Colonic mucosa (tissue), 4 donors: ENCODE measurements at regions not wholly inside any gene's neighbourhood (a gene's known extent, or its start where the extent isn't known, plus 50 kb on each side); places are given as distances from the start of the nearest gene placed in this dataset.

ENCODE experiments used
- DNase-seq: peaks from one replicate; pipeline ENCODE4 v3.0.0-alpha.2; 2020
- H3K27ac ChIP-seq: fragments of 200-600 bp; one replicate; pipeline ENCODE4 v1.8.0; 2021
- H3K27me3 ChIP-seq: fragments of 200-600 bp; one replicate; pipeline ENCODE4 v1.8.0; 2021
- H3K36me3 ChIP-seq: fragments of 200-600 bp; one replicate; pipeline ENCODE4 v1.8.0; 2021
- H3K4me1 ChIP-seq: fragments of 200-600 bp; one replicate; pipeline ENCODE4 v1.8.0; 2021; ENCODE audit warnings: mild to moderate bottlenecking
- H3K4me3 ChIP-seq: fragments of 200-600 bp; one replicate; pipeline ENCODE4 v1.8.0; 2021
- H3K9ac ChIP-seq, 2 donors: one replicate each; pipeline ENCODE4 v1.7.0; 2013; ENCODE audit warnings: control low read depth in 2 of 2, low read depth in 2 of 2, low read length in 2 of 2
- H3K9me3 ChIP-seq: fragments of 200-600 bp; one replicate; pipeline ENCODE4 v1.8.0; 2021
- intact Hi-C: fragments of 100-400 bp; cut with DNase I; formaldehyde crosslinking; loops from one replicate; pipeline ENCODE4 v1.14.1; 2022
- TF ChIP-seq, protein P1 (sequence below): fragments of 200-600 bp; IDR thresholded peaks from one replicate; pipeline ENCODE4 v1.8.0; 2022; ENCODE audit warnings: antibody characterized with exemption, mild to moderate bottlenecking
- donor health status: healthy.
- donor health status: DM: no; HTN: no; CAD: no.
- donor health status: DM: no; HTN: no; CAD: no.

DNA sequence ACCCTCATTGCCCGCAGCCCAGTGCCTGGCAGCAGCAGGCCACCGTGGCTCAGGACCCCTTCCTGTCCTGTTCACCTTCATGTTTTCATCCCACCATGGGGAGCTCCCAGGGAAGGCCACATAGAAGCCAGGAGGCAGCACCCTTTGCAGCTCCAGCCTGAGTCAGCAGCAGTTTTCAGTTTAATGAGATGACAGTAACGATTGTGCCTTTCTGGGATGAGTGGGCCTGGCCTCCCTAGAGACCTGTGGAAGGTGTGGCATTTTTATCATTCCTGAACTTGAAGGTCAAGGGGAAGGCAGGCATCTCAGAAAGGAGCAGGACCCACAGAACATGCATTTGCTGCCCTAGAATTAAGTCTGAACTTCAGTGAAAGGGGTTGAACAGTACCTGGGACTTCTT, 532.8 kb downstream of the FUT8 start:
- H3K4me1 ChIP-seq, result no peaks in the 10 kb centered on the region
- H3K27ac ChIP-seq, result no peak overlapping the region
- H3K4me3 ChIP-seq, result no peak overlapping the region
- intact Hi-C loops, result loop anchor here (5.0 kb wide), 1 partner anchor 673 kb away; no protein-coding TSS in a partner anchor
- no peak overlapping the region for H3K9ac ChIP-seq
- H3K36me3 ChIP-seq, result no peaks in the 10 kb centered on the region
- TF ChIP-seq, protein P1, sequence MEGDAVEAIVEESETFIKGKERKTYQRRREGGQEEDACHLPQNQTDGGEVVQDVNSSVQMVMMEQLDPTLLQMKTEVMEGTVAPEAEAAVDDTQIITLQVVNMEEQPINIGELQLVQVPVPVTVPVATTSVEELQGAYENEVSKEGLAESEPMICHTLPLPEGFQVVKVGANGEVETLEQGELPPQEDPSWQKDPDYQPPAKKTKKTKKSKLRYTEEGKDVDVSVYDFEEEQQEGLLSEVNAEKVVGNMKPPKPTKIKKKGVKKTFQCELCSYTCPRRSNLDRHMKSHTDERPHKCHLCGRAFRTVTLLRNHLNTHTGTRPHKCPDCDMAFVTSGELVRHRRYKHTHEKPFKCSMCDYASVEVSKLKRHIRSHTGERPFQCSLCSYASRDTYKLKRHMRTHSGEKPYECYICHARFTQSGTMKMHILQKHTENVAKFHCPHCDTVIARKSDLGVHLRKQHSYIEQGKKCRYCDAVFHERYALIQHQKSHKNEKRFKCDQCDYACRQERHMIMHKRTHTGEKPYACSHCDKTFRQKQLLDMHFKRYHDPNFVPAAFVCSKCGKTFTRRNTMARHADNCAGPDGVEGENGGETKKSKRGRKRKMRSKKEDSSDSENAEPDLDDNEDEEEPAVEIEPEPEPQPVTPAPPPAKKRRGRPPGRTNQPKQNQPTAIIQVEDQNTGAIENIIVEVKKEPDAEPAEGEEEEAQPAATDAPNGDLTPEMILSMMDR, result no peak
- no peak for DNase-seq
- H3K27me3 ChIP-seq, result no peaks in the 10 kb centered on the region
- H3K9me3 ChIP-seq, result no peaks in the 10 kb centered on the region

DNA sequence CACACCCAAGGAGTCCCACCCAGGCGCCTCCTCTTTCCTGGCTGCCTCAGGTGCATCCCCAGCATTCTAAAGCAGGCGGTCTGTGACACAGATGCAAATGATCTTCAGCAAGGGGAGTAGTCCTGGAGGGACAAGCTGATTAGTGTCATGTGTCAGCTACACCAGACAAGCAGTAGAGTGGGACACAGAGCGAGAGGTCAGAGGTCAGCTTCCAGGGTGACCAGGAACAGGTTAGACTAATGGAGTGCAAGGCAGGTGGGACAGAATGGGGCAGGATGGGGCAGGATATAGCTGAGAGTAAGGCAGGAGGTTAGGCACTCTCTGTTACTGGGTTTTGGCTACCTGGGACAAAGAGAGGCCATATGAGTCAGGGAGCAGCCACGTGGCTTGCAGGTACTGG, 534.0 kb downstream of the FUT8 start:
- H3K9me3 ChIP-seq, result no peaks in the 10 kb centered on the region
- no peaks in the 10 kb centered on the region for H3K27me3 ChIP-seq
- intact Hi-C loops, result loop anchor here (5.0 kb wide), 1 partner anchor 674 kb away; no protein-coding TSS in a partner anchor
- no peak overlapping the region for H3K9ac ChIP-seq
- TF ChIP-seq, protein P1, result no peak
- no peak overlapping the region for H3K4me3 ChIP-seq
- no peak for DNase-seq
- no peaks in the 10 kb centered on the region for H3K4me1 ChIP-seq
- no peak overlapping the region for H3K27ac ChIP-seq
- no peaks in the 10 kb centered on the region for H3K36me3 ChIP-seq

DNA sequence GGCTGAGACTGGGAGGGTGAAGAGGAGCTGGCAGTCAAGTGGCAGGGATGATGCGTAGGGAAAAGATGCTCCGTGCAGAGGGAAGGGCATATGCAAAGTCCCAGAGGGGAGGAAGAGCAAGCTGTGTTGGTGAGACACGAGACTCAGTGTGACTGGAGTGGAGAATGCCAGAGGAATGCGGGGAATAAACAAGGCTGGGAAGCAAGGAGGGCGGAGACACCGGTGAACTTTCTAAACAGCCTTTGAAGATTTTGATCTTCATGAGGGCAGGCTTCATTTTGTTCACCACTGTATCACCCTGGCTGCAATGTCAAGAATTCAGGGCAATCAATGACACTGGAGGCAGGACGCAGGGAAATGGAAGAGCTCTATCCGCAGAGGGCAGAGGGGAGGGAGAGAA, 535.8 kb downstream of the FUT8 start:
- Histone ChIP-seq H3K4me1 (no peaks in the 10 kb centered on the region), H3K4me3 (no peak overlapping the region), H3K36me3 (no peaks in the 10 kb centered on the region), H3K27ac (no peak overlapping the region), H3K9me3 (no peaks in the 10 kb centered on the region), H3K9ac (no peak overlapping the region), H3K27me3 (no peaks in the 10 kb centered on the region)
- intact Hi-C loops, result loop anchor here (5.0 kb wide), 1 partner anchor 676 kb away; no protein-coding TSS in a partner anchor
- no peak for DNase-seq
- TF ChIP-seq, protein P1, result no peak

DNA sequence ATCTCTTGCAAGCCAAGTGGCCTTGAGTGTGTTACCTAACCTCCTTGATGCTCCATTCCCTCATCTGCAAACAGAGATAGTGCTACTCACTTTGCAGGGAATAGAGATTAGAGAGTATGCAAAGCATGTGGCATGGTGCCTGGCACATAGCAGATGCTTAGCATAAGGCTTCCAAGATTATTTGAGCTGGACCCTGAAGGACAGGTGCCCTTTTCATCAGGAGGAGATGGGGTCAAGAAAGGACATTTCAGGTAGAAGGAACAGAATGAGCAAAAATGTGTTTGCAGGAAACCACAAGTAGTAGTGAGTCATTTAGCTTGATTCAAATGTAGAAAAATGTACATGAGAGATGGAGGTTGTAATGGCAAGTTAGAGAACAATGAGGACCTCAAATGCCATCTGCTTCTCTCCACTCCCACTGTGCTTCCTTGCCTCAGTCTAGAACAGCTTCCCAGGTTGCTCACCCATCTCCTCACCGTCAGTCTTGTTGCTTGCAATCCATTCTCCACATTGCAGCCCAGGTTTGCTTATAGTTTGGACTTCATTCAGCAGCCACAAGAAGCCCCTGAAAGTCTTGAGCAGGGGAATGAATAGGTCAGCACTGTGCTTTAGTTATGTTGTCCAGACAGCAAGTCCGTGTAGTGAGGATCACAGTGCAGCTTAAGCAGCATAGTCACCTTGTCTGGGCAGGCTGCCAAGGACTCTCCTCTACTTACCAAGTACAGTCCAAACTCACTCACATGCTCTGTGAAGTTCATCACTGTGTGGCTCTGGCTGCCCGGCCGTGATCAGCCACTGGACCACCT, 536.3 kb upstream of the CCDC196 start:
- H3K4me1 ChIP-seq, result no peaks in the 10 kb centered on the region
- TF ChIP-seq, protein P1, result no peak
- no peak overlapping the region for H3K9ac ChIP-seq
- no peaks in the 10 kb centered on the region for H3K36me3 ChIP-seq
- H3K4me3 ChIP-seq, result no peak overlapping the region
- no peak overlapping the region for H3K27ac ChIP-seq
- H3K9me3 ChIP-seq, result no peaks in the 10 kb centered on the region
- H3K27me3 ChIP-seq, result no peaks in the 10 kb centered on the region
- intact Hi-C loops, result loop anchor here (5.0 kb wide), 1 partner anchor 678 kb away; no protein-coding TSS in a partner anchor
- peak; percentile 26 for DNase-seq

DNA sequence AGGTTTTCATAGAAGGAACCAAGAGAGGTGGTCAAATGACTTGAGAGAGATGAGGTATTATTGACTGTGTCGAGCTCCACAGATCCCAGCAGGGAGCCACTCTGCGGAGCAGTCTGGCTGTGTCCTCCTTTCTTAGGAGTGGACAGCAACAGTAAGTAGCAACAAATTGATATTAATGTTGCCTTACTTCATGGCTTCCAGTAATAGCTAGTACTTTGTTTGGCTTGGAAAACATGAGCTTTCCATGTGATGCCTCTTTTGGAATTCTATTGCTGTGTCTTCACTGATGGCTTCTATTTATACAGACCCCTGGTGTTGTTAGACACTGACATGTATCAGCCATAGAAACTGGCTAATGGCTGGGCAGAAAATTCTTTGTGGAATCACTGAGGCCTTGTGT, 531.2 kb upstream of the CCDC196 start:
- no peak for DNase-seq
- H3K36me3 ChIP-seq, result no peaks in the 10 kb centered on the region
- no peak overlapping the region for H3K9ac ChIP-seq
- no peak overlapping the region for H3K4me3 ChIP-seq
- no peaks in the 10 kb centered on the region for H3K27me3 ChIP-seq
- intact Hi-C loops, result loop anchor here (5.0 kb wide), 1 partner anchor 538 kb away; no protein-coding TSS in a partner anchor
- TF ChIP-seq, protein P1, result no peak
- no peak overlapping the region for H3K27ac ChIP-seq
- H3K4me1 ChIP-seq, result no peaks in the 10 kb centered on the region
- no peaks in the 10 kb centered on the region for H3K9me3 ChIP-seq
